PC-3 (cell line): ENCODE measurements at regions not wholly inside any gene's neighbourhood (a gene's known extent, or its start where the extent isn't known, plus 50 kb on each side); places are given as distances from the start of the nearest gene placed in this dataset.

ENCODE experiments used
- ATAC-seq: fragments of 200-7000 bp; cut with Tn5 transposase; 2 replicates; pipeline ENCODE4 v1.9.1; 2020; ENCODE audit warnings: mild to moderate bottlenecking, moderate library complexity
- BruUV-seq: library from RNA; stranded (reverse); fragments of 400-500 nt; replicated peaks from 2 replicates; lab custom pipeline; 2021; lab: Mats Ljungman, UMichigan
- CTCF ChIA-PET: fragments of 300-600 bp; sonication (Branson Sonifier 250); formaldehyde crosslinking; loops from one replicate; lab custom pipeline; 2022; ENCODE audit warnings: antibody characterized with exemption; lab: Charles Lee
- POLR2A ChIA-PET: fragments of 300-600 bp; sonication (Branson Sonifier 250); formaldehyde crosslinking; loops from one replicate; lab custom pipeline; 2022; ENCODE audit warnings: antibody characterized with exemption; ENCODE audit not compliant: unreplicated experiment; lab: Charles Lee
- DNase-seq: peaks from one replicate; pipeline ENCODE4 v3.0.0-alpha.2; 2015
- H2AFZ ChIP-seq: fragments of 300-600 bp; sonication (generic); 2 replicates; pipeline ENCODE4 v1.6.0; 2016; ENCODE audit warnings: antibody characterized with exemption, low read length
- H3F3A ChIP-seq: fragments of 300-600 bp; sonication (generic); one replicate; pipeline ENCODE4 v1.6.0; 2017; ENCODE audit warnings: antibody characterized with exemption, low read length, control low read depth, mild to moderate bottlenecking; ENCODE audit not compliant: unreplicated experiment
- H3K27ac ChIP-seq: fragments of 300-600 bp; sonication (generic); 2 replicates; pipeline ENCODE4 v1.5.1; 2016; ENCODE audit warnings: mild to moderate bottlenecking, low read length
- H3K27me3 ChIP-seq: fragments of 300-600 bp; sonication (generic); 2 replicates; pipeline ENCODE4 v1.6.1; 2016; ENCODE audit warnings: low read length, mixed read lengths
- H3K36me3 ChIP-seq: fragments of 300-600 bp; sonication (generic); 2 replicates; pipeline ENCODE4 v1.6.1; 2016; ENCODE audit warnings: low read depth, mixed run types, low read length, mixed read lengths
- H3K4me1 ChIP-seq: fragments of 300-600 bp; sonication (generic); 2 replicates; pipeline ENCODE4 v1.5.1; 2016; ENCODE audit warnings: low read length; ENCODE audit not compliant: insufficient read depth
- H3K4me2 ChIP-seq: fragments of 300-600 bp; sonication (generic); 2 replicates; pipeline ENCODE4 v1.6.0; 2016; ENCODE audit warnings: low read length
- H3K4me3 ChIP-seq: fragments of 300-600 bp; sonication (generic); 2 replicates; pipeline ENCODE4 v1.5.1; 2016; ENCODE audit warnings: mild to moderate bottlenecking, low read length, mixed read lengths
- H3K79me2 ChIP-seq: fragments of 300-600 bp; sonication (generic); 2 replicates; pipeline ENCODE4 v1.6.1; 2017; ENCODE audit warnings: low read length, mixed read lengths
- H3K9ac ChIP-seq: fragments of 300-600 bp; sonication (generic); 2 replicates; pipeline ENCODE4 v1.6.0; 2016; ENCODE audit warnings: mild to moderate bottlenecking, low read length
- H3K9me2 ChIP-seq: fragments of 300-600 bp; sonication (generic); replicated peaks from 2 replicates; pipeline ENCODE4 v1.6.1; 2016; ENCODE audit warnings: mixed run types, low read length, mixed read lengths
- H3K9me3 ChIP-seq: fragments of 300-600 bp; sonication (generic); 2 replicates; pipeline ENCODE4 v1.6.1; 2016; ENCODE audit warnings: low read length, mixed read lengths
- H4K20me1 ChIP-seq: fragments of 300-600 bp; sonication (generic); 2 replicates; pipeline ENCODE4 v1.6.1; 2016; ENCODE audit warnings: low read length, mixed read lengths
- CTCF ChIP-seq: fragments of 300-600 bp; sonication (generic); conservative IDR thresholded peaks from 2 replicates; pipeline ENCODE4 v1.5.1; 2017; ENCODE audit warnings: antibody characterized with exemption, low read depth, mild to moderate bottlenecking, low read length
- EZH2 ChIP-seq: fragments of 300-600 bp; sonication (generic); IDR thresholded peaks from one replicate; pipeline ENCODE4 v1.6.1; 2017; ENCODE audit warnings: antibody characterized with exemption, mild to moderate bottlenecking, low read length; ENCODE audit not compliant: unreplicated experiment
- EZH2phosphoT487 ChIP-seq: fragments of 300-600 bp; sonication (generic); IDR thresholded peaks from 2 replicates; pipeline ENCODE4 v1.6.1; 2018; ENCODE audit warnings: mild to moderate bottlenecking, antibody characterized with exemption, low read length, borderline replicate concordance
- intact Hi-C: fragments of 100-400 bp; cut with micrococcal nuclease; formaldehyde crosslinking; loops from 2 replicates; pipeline ENCODE4 v1.9.0; 2023

- intact Hi-C loops: no loop called here
- no peak overlapping the region for H2AFZ ChIP-seq
- no peaks in the 10 kb centered on the region for H3K27me3 ChIP-seq
- H3K9me3 ChIP-seq: no peaks in the 10 kb centered on the region
- CTCF ChIA-PET: no interaction called here
- H3K27ac ChIP-seq: no peak overlapping the region
- H3K9ac ChIP-seq: no peak overlapping the region
- ATAC-seq (no peak), DNase-seq (no peak)
- H3K79me2 ChIP-seq: no peaks in the 10 kb centered on the region
- no peaks in the 10 kb centered on the region for H4K20me1 ChIP-seq
- no peak for TF ChIP-seq EZH2phosphoT487
- no peak for TF ChIP-seq EZH2
- no peak for TF ChIP-seq CTCF
- no peaks in the 10 kb centered on the region for H3K4me1 ChIP-seq
- no peaks in the 10 kb centered on the region for H3F3A ChIP-seq
- POLR2A ChIA-PET: no interaction called here
- no peaks in the 10 kb centered on the region for H3K9me2 ChIP-seq
- BruUV-seq: no TSS peak
- no peak overlapping the region for H3K4me2 ChIP-seq
- H3K4me3 ChIP-seq: no peak overlapping the region
- no peaks in the 10 kb centered on the region for H3K36me3 ChIP-seq
These were observed 903.6 kb downstream of the DIPK2A start for GRCh38 chr3:144875211-144875610.

- intact Hi-C loops: no loop called here
- DNase-seq: no peak
- H3K4me1 ChIP-seq: no peaks in the 10 kb centered on the region
- no peak for TF ChIP-seq EZH2phosphoT487
- no peak for TF ChIP-seq CTCF
- H3K4me2 ChIP-seq: no peak overlapping the region
- no peaks in the 10 kb centered on the region for H3K79me2 ChIP-seq
- H3K27ac ChIP-seq: no peak overlapping the region
- no peaks in the 10 kb centered on the region for H3K36me3 ChIP-seq
- ATAC-seq: no peak
- H3F3A ChIP-seq: no peaks in the 10 kb centered on the region
- no peak overlapping the region for H3K4me3 ChIP-seq
- BruUV-seq: no TSS peak
- H2AFZ ChIP-seq: no peak overlapping the region
- POLR2A ChIA-PET: no interaction called here
- no peaks in the 10 kb centered on the region for H3K27me3 ChIP-seq
- CTCF ChIA-PET: interaction anchor here (0.6 kb wide), 1 partner anchor 11 kb away, joined by 3 read pairs; no protein-coding TSS in a partner anchor
- no peak overlapping the region for H3K9ac ChIP-seq
- H3K9me3 ChIP-seq: no peaks in the 10 kb centered on the region
- no peaks in the 10 kb centered on the region for H3K9me2 ChIP-seq
- no peaks in the 10 kb centered on the region for H4K20me1 ChIP-seq
These were observed 905.7 kb downstream of the DIPK2A start for GRCh38 chr3:144877356-144877755.

GRCh38 chr3:144879701-144880100 lies 908.1 kb downstream of the DIPK2A start:
- ChIA-PET CTCF (no interaction called here), POLR2A (no interaction called here)
- no TSS peak for BruUV-seq
- no peaks in the 10 kb centered on the region for H3K27me3 ChIP-seq
- H3K4me1 ChIP-seq: no peaks in the 10 kb centered on the region
- no peaks in the 10 kb centered on the region for H3K36me3 ChIP-seq
- H3K79me2 ChIP-seq: no peaks in the 10 kb centered on the region
- no peak overlapping the region for H3K9ac ChIP-seq
- ATAC-seq (no peak), DNase-seq (no peak)
- intact Hi-C loops: no loop called here
- H3K27ac ChIP-seq: no peak overlapping the region
- no peaks in the 10 kb centered on the region for H3K9me2 ChIP-seq
- no peaks in the 10 kb centered on the region for H3K9me3 ChIP-seq
- H3K4me3 ChIP-seq: no peak overlapping the region
- H4K20me1 ChIP-seq: no peaks in the 10 kb centered on the region
- no peaks in the 10 kb centered on the region for H3F3A ChIP-seq
- no peak for TF ChIP-seq EZH2phosphoT487
- no peak for TF ChIP-seq EZH2
- TF ChIP-seq CTCF: no peak
- H3K4me2 ChIP-seq: no peak overlapping the region
- H2AFZ ChIP-seq: no peak overlapping the region
